GM12872 (cell line): ENCODE measurements at regions not wholly inside any gene's neighbourhood (a gene's known extent, or its start where the extent isn't known, plus 50 kb on each side); places are given as distances from the start of the nearest gene placed in this dataset.

Experiments used
- TF ChIP-seq, protein P1 (sequence below): IDR thresholded peaks from 3 replicates; pipeline ENCODE4 v1.5.1; 2011; ENCODE audit warnings: low read depth, mild to moderate bottlenecking, low read length, moderate library complexity; ENCODE audit not compliant: insufficient read depth

DNA sequence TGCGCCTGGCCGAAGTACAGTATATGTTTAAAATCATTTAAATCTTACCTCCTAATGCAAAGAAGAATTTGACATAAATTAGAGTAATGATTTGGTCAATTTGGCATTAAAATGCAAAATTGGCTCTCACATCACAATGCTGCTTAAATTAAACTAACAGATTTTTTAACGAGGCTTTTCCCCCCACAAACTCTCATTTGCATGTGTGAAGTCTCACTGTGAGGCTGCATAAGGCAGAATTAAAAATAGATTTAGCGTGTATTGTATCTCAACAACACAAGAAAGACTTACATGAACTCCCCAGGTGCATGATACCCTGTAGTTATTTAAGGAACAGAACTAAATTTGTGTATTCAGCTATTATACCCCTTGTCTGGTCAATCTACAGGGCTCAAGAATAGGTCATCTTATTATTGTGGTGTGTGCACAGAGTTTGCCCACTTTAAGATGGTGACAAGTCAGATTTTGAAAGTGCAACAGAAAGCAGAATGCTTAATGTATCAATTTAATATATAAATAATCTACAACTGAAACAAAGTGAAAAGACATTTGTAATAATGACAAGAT lies 897.9 kb downstream of the EPHA3 start:
- TF ChIP-seq, protein P1, sequence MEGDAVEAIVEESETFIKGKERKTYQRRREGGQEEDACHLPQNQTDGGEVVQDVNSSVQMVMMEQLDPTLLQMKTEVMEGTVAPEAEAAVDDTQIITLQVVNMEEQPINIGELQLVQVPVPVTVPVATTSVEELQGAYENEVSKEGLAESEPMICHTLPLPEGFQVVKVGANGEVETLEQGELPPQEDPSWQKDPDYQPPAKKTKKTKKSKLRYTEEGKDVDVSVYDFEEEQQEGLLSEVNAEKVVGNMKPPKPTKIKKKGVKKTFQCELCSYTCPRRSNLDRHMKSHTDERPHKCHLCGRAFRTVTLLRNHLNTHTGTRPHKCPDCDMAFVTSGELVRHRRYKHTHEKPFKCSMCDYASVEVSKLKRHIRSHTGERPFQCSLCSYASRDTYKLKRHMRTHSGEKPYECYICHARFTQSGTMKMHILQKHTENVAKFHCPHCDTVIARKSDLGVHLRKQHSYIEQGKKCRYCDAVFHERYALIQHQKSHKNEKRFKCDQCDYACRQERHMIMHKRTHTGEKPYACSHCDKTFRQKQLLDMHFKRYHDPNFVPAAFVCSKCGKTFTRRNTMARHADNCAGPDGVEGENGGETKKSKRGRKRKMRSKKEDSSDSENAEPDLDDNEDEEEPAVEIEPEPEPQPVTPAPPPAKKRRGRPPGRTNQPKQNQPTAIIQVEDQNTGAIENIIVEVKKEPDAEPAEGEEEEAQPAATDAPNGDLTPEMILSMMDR, result no peak

DNA sequence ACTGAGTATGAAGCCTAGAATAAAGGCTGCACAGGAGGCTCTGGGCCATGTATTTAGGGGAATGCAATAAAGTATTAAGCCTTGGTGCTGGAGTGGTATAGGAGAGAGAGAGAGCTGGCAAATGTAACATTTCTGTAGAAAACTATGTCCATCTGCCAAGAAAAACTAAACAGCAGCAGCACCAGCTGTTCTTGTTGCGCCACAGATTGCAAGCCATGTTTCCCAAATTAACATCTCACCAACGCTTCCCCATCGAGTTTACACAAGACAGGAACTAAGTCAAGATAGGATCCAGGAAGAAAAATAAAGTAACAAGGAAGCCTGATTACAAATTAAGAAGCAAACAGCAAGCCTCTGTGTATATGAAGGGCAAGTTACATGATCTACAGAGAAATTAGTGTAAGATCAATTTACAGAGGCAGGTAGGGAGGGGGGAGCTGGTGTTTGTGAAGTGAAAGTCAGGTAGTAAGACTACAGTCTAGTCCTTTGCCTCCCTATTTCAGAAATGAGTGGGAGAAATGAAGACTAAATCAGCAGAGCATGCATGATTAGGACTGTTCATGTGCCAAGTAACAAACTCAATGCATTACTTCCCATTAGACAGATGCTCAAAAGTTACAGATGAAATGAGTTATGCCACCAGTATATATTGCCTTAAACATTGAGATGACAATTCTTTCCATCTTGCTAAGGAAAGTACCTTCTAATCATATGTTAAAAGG lies 900.5 kb downstream of the EPHA3 start:
- TF ChIP-seq, protein P1, result no peak

DNA sequence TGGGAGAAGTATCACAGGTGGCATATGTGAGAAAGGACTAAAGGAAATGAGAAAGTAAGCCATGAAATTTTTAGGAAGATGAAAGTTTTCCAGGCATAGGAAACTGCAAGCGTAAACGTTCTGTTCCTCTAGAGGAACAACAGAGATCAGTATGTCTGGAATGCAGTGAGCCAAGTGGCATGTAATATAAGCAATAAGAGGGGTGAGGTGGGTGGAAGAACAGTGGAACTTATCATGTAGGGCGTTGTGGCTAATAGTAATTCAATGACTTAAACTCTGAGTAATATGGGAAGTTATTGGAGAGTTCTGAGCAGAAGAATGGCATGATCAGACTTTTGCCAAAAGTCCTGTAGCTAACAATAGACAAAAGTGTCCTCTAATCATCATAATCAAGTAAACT lies 902.9 kb downstream of the EPHA3 start:
- TF ChIP-seq, protein P1, result no peak

DNA sequence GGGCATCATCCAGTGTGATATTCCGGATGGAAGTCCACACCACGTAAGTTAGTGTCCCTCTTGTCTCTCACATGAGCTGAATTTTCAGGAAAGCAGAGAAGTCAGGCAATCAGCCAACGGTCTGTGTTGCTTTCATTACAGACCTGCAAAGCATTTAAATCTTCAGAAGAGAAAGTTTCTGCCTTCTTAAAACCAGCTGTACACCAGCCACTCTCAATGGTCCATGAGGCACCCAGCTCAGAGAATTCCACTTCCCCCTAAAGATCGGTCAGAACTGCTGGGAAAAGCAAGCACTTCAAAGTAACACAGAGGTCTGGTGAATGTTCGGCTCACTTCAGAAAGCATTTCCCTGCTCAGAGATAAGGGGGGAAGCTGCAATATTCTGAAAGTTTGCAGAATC lies 903.7 kb downstream of the EPHA3 start:
- TF ChIP-seq, protein P1, result no peak

DNA sequence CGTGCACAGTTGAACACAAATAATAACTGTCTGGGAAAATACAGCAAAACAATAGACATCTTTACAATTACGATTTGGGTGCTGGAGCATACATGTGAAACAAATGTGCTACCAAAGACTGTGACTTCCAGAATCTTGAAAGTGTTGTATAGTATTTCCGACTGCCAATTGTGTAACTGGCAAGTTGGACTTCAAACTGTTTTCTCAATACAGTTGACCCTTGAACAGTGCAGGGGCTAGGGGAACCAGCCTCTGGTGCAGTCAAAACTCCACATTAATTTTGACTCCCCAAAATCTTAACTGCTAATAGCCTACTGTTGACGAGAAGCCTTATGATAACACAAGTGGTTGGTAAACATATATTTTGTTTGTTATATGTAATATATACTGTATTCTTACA lies 904.2 kb downstream of the EPHA3 start:
- TF ChIP-seq, protein P1, result no peak

DNA sequence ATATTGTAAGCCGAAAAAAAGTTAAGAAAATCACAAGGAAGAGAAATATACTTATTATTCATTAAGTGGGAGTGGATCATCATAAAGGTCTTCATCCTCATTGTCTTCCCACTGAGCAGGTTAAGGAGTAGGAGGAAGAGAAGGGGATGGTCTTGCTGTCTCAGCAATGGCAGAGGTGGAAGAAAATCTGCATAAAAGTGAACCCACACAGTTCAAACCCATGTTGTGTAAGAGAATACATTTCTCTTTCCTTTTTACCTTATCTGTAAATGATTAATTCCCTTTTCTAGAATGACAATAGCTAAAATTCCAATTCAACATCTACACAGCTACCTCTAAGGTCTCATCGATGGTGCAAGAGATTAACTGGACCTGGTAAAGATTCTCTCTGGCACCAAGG lies 904.6 kb downstream of the EPHA3 start:
- TF ChIP-seq, protein P1, result no peak

DNA sequence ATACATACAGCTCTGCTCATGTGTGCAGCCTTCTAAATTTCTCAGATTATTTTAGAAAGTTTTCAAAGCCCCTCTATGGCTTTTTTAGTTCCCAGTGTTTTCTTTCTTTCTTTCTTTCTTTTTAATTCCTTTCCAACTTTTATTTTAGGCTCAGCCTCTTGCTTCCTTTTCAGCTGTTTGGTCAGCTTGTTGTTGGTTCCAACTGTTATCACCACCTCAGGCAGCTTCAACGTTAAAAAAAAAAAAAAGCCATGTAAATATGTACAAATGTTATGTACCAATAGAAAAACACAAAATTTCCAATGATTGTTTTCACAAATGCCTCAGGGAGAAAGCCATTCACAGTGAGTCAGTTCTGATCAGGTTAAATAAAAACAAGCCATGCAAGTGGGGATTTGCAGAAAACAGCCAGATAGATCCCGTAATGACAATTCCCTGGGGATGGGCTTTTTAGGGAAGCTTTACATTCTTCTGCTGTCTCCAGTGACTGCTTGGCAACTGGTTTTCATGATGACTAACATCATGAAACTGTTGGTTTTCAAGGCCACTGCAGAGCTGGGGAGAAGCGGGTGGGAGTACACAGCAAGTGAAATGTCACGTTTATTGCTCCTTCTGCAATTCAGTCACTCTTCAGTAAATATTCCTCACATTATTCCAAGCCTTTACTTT lies 908.4 kb downstream of the EPHA3 start:
- TF ChIP-seq, protein P1, result no peak
